ENCODE measurements at regions not wholly inside any gene's neighbourhood (a gene's known extent, or its start where the extent isn't known, plus 50 kb on each side); places are given as distances from the start of the nearest gene placed in this dataset.

GRCh38 chr2:221276601-221277000 is 295.5 kb downstream of the EPHA4 start:
- TF ChIP-seq EP300 (IDR thresholded peaks at IDR 0.05) (no peak), POLR2A (IDR thresholded peaks at IDR 0.05) (no peak)
